ENCODE measurements at regions not wholly inside any gene's neighbourhood (a gene's known extent, or its start where the extent isn't known, plus 50 kb on each side); places are given as distances from the start of the nearest gene placed in this dataset.
A peak's percentile ranks its signal among the peaks of the same experiment; 100 is the strongest.

- intact Hi-C loops (cut with DNase I; ENCODE audit: low total_unique reads) = loop anchor here (5.0 kb wide), 1 partner anchor 186 kb away; no protein-coding TSS in a partner anchor
- peaks cover 0 to 13% (median 3%) of the 10 kb centered on the region in 6 donors for H3K4me1 ChIP-seq
- H3K27ac ChIP-seq = no peak overlapping the region
- DNase-seq = no peak
- 37 to 42% (median 40%) methylated on average over 3 of the region's 3 CpGs for WGBS, 5 donors
- peaks cover 0 to 61% (median 9%) of the 10 kb centered on the region in 7 donors for H3K27me3 ChIP-seq (replicated peaks in 1 of 7)
- no peak overlapping the region for H3K4me3 ChIP-seq
- no peaks in the 10 kb centered on the region for H3K9me3 ChIP-seq
- no peaks in the 10 kb centered on the region for H3K36me3 ChIP-seq
- TF ChIP-seq POLR2AphosphoS5 (IDR thresholded peaks at IDR 0.05) = no peak
These were observed 58.6 kb downstream of the OLIG1 start for GRCh38 chr21:33128538-33128937.

DNA sequence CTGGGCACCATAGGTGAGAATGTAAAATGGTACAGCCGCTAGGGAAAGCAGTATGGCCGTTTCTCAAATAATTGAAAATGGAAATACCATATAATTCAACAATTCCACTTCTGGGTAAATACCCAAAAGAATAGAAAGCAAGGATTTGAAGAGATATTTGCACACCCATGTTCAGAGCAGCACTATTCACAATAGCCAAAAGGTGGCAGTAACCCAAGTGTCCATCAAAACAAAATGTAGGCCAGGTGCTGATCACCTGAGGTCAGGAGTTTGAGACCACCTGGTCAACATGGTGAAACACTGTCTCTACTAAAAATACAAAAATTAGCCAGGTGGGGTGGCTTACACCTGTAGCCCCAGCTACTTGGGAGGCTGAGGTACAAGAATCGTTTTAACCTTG, 62.1 kb downstream of the OLIG1 start:
- 72 to 92% (median 91%) methylated on average over 3 of the region's 3 CpGs for WGBS, 5 donors

DNA sequence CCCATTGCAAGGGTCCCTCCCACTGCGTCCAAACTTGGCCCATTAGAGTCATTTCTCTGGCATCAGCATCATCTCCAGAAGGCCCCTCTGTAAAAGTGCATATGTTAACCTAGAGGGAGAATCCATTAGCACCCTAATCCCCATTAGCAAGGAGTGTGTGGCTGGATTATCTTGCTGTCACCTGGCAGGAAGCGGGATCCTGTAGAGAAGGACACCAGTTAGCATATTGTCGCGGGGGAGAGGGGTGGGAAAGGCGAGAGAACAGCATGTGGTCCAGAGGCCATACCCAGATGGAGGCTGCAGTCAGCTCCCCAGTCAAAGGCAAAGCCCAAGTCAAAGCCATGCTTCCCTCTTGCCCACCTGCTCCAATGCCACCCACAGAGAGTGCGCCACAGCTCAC, 64.0 kb downstream of the OLIG1 start:
- Histone ChIP-seq H3K9me3 (no peaks in the 10 kb centered on the region), H3K36me3 (no peaks in the 10 kb centered on the region), H3K4me1 (no peaks in the 10 kb centered on the region), H3K27ac (no peak overlapping the region), H3K4me3 (no peak overlapping the region), H3K27me3 (replicated peaks in 1 of 7) (peaks cover 0 to 47% (median 9%) of the 10 kb centered on the region in 7 donors)
- intact Hi-C loops (cut with DNase I; ENCODE audit: low total_unique reads) = no loop called here
- 49 to 71% (median 66%) methylated on average over 6 of the region's 6 CpGs for WGBS, 5 donors
- no peak for DNase-seq
- TF ChIP-seq POLR2AphosphoS5 (IDR thresholded peaks at IDR 0.05) = no peak
- no peak for TF ChIP-seq POLR2A (IDR thresholded peaks at IDR 0.05)
- TF ChIP-seq, protein P1, sequence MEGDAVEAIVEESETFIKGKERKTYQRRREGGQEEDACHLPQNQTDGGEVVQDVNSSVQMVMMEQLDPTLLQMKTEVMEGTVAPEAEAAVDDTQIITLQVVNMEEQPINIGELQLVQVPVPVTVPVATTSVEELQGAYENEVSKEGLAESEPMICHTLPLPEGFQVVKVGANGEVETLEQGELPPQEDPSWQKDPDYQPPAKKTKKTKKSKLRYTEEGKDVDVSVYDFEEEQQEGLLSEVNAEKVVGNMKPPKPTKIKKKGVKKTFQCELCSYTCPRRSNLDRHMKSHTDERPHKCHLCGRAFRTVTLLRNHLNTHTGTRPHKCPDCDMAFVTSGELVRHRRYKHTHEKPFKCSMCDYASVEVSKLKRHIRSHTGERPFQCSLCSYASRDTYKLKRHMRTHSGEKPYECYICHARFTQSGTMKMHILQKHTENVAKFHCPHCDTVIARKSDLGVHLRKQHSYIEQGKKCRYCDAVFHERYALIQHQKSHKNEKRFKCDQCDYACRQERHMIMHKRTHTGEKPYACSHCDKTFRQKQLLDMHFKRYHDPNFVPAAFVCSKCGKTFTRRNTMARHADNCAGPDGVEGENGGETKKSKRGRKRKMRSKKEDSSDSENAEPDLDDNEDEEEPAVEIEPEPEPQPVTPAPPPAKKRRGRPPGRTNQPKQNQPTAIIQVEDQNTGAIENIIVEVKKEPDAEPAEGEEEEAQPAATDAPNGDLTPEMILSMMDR (IDR thresholded peaks at IDR 0.05 in 8 of 11, conservative IDR thresholded peaks at IDR 0.05 in 3 of 11) = no peak

More for the DNA sequence above, 62.1 kb downstream of the OLIG1 start:
- TF ChIP-seq POLR2AphosphoS5 (IDR thresholded peaks at IDR 0.05) (no peak), POLR2A (IDR thresholded peaks at IDR 0.05) (no peak)
- TF ChIP-seq, protein P1 (IDR thresholded peaks at IDR 0.05 in 8 of 11, conservative IDR thresholded peaks at IDR 0.05 in 3 of 11) = peak in 3 of 11 experiments; percentile 8 to 32 (median 18)
- Histone ChIP-seq H3K4me1 (peaks cover 0 to 10% (median 2%) of the 10 kb centered on the region in 6 donors), H3K9me3 (no peaks in the 10 kb centered on the region), H3K4me3 (no peak overlapping the region), H3K36me3 (no peaks in the 10 kb centered on the region), H3K27ac (no peak overlapping the region), H3K27me3 (replicated peaks in 1 of 7) (peaks cover 0 to 65% (median 9%) of the 10 kb centered on the region in 7 donors)
- no peak for DNase-seq
- intact Hi-C loops (cut with DNase I; ENCODE audit: low total_unique reads) = no loop called here

DNA sequence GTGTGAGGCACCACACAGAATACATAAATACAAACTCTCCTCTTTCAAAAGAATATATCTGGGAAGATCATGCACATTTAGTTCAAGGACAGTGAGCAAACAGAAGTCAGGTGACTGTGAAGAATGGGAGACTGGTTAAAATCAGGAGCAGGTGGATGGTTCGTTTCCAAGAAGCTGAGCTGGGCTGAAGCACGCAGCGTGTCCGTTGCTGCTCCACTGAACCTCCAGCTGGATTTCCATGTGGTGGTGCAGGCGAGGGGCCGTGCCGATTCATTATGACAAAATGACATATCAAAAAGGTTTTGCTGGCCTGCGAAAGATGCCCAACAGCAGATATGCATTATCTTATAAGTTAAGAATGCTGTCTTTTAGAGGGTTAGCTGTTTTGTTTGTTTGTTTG, 66.0 kb downstream of the OLIG1 start:
- intact Hi-C loops (cut with DNase I; ENCODE audit: low total_unique reads) = no loop called here

More for the DNA sequence above, 66.0 kb downstream of the OLIG1 start:
- Histone ChIP-seq H3K9me3 (no peaks in the 10 kb centered on the region), H3K4me1 (no peaks in the 10 kb centered on the region), H3K27ac (no peak overlapping the region), H3K4me3 (no peak overlapping the region), H3K36me3 (no peaks in the 10 kb centered on the region), H3K27me3 (replicated peaks in 1 of 7) (peaks cover 0 to 35% (median 4%) of the 10 kb centered on the region in 7 donors)
- WGBS, 5 donors = 83 to 92% (median 90%) methylated on average over 8 of the region's 8 CpGs
- TF ChIP-seq POLR2AphosphoS5 (IDR thresholded peaks at IDR 0.05) (no peak), POLR2A (IDR thresholded peaks at IDR 0.05) (no peak)
- TF ChIP-seq, protein P1 (IDR thresholded peaks at IDR 0.05 in 8 of 11, conservative IDR thresholded peaks at IDR 0.05 in 3 of 11) = no peak
- DNase-seq = no peak
